ENCODE measurements at regions not wholly inside any gene's neighbourhood (a gene's known extent, or its start where the extent isn't known, plus 50 kb on each side); places are given as distances from the start of the nearest gene placed in this dataset.

DNA sequence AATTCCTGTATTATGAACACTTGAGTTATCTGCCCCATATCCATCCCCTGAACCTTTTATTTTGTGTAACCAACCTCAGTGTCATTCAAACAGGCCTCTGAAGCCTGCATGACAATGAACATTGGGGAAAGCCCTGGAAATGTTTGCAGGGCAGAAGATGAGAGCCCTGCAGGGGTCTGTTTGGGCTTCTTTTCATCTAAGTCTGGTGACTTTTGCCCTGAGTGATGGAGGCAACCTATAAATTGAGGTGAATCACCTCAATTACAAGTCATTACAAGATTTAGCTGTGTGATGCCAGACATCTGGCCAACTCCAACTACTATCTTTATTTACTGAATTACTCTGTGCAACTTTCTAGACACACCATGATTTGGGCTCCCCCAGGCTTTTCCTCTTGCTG is 189.2 kb downstream of the MAF start:
- TF ChIP-seq, protein P1, sequence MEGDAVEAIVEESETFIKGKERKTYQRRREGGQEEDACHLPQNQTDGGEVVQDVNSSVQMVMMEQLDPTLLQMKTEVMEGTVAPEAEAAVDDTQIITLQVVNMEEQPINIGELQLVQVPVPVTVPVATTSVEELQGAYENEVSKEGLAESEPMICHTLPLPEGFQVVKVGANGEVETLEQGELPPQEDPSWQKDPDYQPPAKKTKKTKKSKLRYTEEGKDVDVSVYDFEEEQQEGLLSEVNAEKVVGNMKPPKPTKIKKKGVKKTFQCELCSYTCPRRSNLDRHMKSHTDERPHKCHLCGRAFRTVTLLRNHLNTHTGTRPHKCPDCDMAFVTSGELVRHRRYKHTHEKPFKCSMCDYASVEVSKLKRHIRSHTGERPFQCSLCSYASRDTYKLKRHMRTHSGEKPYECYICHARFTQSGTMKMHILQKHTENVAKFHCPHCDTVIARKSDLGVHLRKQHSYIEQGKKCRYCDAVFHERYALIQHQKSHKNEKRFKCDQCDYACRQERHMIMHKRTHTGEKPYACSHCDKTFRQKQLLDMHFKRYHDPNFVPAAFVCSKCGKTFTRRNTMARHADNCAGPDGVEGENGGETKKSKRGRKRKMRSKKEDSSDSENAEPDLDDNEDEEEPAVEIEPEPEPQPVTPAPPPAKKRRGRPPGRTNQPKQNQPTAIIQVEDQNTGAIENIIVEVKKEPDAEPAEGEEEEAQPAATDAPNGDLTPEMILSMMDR (IDR thresholded peaks at IDR 0.05), result no peak
- TF ChIP-seq POLR2A (IDR thresholded peaks at IDR 0.05) (no peak), EP300 (IDR thresholded peaks at IDR 0.05) (no peak)

Data from tibial nerve (tissue), 4 donors.